ENCODE measurements at regions not wholly inside any gene's neighbourhood (a gene's known extent, or its start where the extent isn't known, plus 50 kb on each side); places are given as distances from the start of the nearest gene placed in this dataset.

DNA sequence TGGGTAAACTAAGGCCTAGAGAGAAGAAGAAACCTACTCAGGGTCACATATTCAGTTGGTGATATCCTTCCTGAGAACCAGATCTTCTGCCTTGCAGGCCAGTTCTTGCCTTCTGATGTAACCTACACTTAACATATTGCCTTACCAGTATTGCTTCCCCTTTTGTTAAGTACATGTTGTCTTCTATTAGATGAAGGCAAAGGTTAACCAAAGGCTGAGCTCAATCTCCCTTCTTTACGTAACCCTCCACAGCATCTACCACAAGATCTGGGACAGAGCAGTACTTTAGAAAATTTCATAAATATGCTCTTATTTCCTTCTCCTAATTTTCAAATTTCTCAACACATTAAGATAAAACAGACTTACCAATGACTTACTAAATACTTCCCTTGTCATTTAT is 474.4 kb downstream of the SH2D1A start:
- TF ChIP-seq, protein P1, sequence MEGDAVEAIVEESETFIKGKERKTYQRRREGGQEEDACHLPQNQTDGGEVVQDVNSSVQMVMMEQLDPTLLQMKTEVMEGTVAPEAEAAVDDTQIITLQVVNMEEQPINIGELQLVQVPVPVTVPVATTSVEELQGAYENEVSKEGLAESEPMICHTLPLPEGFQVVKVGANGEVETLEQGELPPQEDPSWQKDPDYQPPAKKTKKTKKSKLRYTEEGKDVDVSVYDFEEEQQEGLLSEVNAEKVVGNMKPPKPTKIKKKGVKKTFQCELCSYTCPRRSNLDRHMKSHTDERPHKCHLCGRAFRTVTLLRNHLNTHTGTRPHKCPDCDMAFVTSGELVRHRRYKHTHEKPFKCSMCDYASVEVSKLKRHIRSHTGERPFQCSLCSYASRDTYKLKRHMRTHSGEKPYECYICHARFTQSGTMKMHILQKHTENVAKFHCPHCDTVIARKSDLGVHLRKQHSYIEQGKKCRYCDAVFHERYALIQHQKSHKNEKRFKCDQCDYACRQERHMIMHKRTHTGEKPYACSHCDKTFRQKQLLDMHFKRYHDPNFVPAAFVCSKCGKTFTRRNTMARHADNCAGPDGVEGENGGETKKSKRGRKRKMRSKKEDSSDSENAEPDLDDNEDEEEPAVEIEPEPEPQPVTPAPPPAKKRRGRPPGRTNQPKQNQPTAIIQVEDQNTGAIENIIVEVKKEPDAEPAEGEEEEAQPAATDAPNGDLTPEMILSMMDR (IDR thresholded peaks at IDR 0.05; ENCODE audit: insufficient read depth, low read length): no peak
- TF ChIP-seq POLR2AphosphoS5 (IDR thresholded peaks at IDR 0.05; ENCODE audit: low read depth) (no peak), SPI1 (IDR thresholded peaks at IDR 0.05; ENCODE audit: borderline replicate concordance, low read depth) (no peak), GABPA (IDR thresholded peaks at IDR 0.05; ENCODE audit: low read depth) (no peak)
- TF ChIP-seq, protein P2, sequence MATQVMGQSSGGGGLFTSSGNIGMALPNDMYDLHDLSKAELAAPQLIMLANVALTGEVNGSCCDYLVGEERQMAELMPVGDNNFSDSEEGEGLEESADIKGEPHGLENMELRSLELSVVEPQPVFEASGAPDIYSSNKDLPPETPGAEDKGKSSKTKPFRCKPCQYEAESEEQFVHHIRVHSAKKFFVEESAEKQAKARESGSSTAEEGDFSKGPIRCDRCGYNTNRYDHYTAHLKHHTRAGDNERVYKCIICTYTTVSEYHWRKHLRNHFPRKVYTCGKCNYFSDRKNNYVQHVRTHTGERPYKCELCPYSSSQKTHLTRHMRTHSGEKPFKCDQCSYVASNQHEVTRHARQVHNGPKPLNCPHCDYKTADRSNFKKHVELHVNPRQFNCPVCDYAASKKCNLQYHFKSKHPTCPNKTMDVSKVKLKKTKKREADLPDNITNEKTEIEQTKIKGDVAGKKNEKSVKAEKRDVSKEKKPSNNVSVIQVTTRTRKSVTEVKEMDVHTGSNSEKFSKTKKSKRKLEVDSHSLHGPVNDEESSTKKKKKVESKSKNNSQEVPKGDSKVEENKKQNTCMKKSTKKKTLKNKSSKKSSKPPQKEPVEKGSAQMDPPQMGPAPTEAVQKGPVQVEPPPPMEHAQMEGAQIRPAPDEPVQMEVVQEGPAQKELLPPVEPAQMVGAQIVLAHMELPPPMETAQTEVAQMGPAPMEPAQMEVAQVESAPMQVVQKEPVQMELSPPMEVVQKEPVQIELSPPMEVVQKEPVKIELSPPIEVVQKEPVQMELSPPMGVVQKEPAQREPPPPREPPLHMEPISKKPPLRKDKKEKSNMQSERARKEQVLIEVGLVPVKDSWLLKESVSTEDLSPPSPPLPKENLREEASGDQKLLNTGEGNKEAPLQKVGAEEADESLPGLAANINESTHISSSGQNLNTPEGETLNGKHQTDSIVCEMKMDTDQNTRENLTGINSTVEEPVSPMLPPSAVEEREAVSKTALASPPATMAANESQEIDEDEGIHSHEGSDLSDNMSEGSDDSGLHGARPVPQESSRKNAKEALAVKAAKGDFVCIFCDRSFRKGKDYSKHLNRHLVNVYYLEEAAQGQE (IDR thresholded peaks at IDR 0.05; ENCODE audit: insufficient replicate concordance, low read depth): no peak

Measured in HL-60 (cell line).